Endothelial cell of umbilical vein (primary cell): ENCODE measurements at regions not wholly inside any gene's neighbourhood (a gene's known extent, or its start where the extent isn't known, plus 50 kb on each side); places are given as distances from the start of the nearest gene placed in this dataset.

ENCODE experiments used
- BruUV-seq: library from RNA; stranded (reverse); fragments of 400-500 nt; replicated peaks from 2 replicates; lab custom pipeline; 2021; lab: Mats Ljungman, UMichigan
- CTCF ChIA-PET: fragments of 300-600, 350-600 bp; sonication (Branson Sonifier 250); formaldehyde crosslinking; loops from one replicate; lab custom pipeline; 2021; ENCODE audit warnings: antibody characterized with exemption, inconsistent platforms; lab: Charles Lee
- POLR2A ChIA-PET: fragments of 300-600, 350-600 bp; sonication (Branson Sonifier 250); formaldehyde crosslinking; loops from one replicate; lab custom pipeline; 2021; ENCODE audit warnings: antibody characterized with exemption, inconsistent platforms; lab: Charles Lee
- DNase-seq: peaks from one replicate; pipeline ENCODE4 v3.0.0-alpha.2; 2011; ENCODE audit warnings: low read depth, low spot score
- FAIRE-seq: peaks from 2 replicates; lab custom pipeline; 2011; peaks lifted over from hg19 to GRCh38; lab: Jason Lieb, UNC
- H2AFZ ChIP-seq: 2 replicates; pipeline ENCODE4 v1.6.0; 2012; ENCODE audit warnings: low read depth, low read length, control low read depth, inconsistent platforms
- H3K27ac ChIP-seq: 2 replicates; pipeline ENCODE4 v1.5.1; 2011; ENCODE audit warnings: low read depth, mild to moderate bottlenecking, control low read depth, low read length, moderate library complexity; ENCODE audit not compliant: insufficient read depth
- H3K27me3 ChIP-seq, 2 experiments: 2 replicates each; pipeline versions ENCODE4 v1.6.0 to v1.6.1; 2011; ENCODE audit warnings: low read length in 2 of 2, mixed read lengths in 1 of 2; ENCODE audit not compliant: control insufficient read depth in 2 of 2, insufficient read depth in 2 of 2
- H3K36me3 ChIP-seq, 2 experiments: 2 replicates in 1 of 2; 3 replicates in 1 of 2; pipeline ENCODE4 v1.5.1; 2011; ENCODE audit warnings: low read length in 2 of 2, mild to moderate bottlenecking in 1 of 2, moderate library complexity in 1 of 2; ENCODE audit not compliant: control insufficient read depth in 2 of 2, insufficient read depth in 2 of 2; ENCODE audit errors: extremely low read depth in 1 of 2
- H3K4me1 ChIP-seq: 3 replicates; pipeline ENCODE4 v1.5.1; 2011; ENCODE audit warnings: mild to moderate bottlenecking, low read length; ENCODE audit not compliant: control insufficient read depth, insufficient read depth; ENCODE audit errors: extremely low read depth
- H3K4me2 ChIP-seq: 2 replicates; pipeline ENCODE4 v1.6.1; 2011; ENCODE audit warnings: low read length, control low read depth, mixed read lengths; ENCODE audit not compliant: insufficient read depth
- H3K4me3 ChIP-seq, 3 experiments: fragments of 200-600 bp in 1 of 3; sonication (generic), shearing (Covaris generic) in 1 of 3; replicated peaks in 1 of 3; 2 replicates each; pipeline ENCODE4 v1.5.1; 2011 to 2016; ENCODE audit warnings: control low read depth in 3 of 3, low read length in 3 of 3, mild to moderate bottlenecking in 2 of 3, inconsistent platforms in 1 of 3, low read depth in 1 of 3, moderate library complexity in 1 of 3; ENCODE audit not compliant: insufficient read depth in 1 of 3
- H3K79me2 ChIP-seq: 2 replicates; pipeline ENCODE4 v1.6.0; 2012; ENCODE audit warnings: low read length, inconsistent platforms; ENCODE audit not compliant: control insufficient read depth, insufficient read depth
- H3K9ac ChIP-seq: replicated peaks from 2 replicates; pipeline ENCODE3; 2011; ENCODE audit warnings: low read length, control low read depth; ENCODE audit not compliant: insufficient read depth; ENCODE audit errors: extremely low read depth
- H3K9me1 ChIP-seq: replicated peaks from 3 replicates; pipeline ENCODE4 v1.6.0; 2011; ENCODE audit warnings: mild to moderate bottlenecking, low read length; ENCODE audit not compliant: control insufficient read depth, insufficient read depth; ENCODE audit errors: extremely low read depth
- H3K9me3 ChIP-seq: replicated peaks from 2 replicates; pipeline ENCODE4 v1.5.1; 2012; ENCODE audit warnings: low read length, inconsistent platforms; ENCODE audit not compliant: control insufficient read depth, insufficient read depth
- H4K20me1 ChIP-seq: replicated peaks from 2 replicates; pipeline ENCODE3; 2011; ENCODE audit warnings: mild to moderate bottlenecking, low read length; ENCODE audit not compliant: control insufficient read depth, insufficient read depth; ENCODE audit errors: extremely low read depth
- EZH2 ChIP-seq: IDR thresholded peaks from 2 replicates; pipeline ENCODE4 v1.6.1; 2012; ENCODE audit warnings: borderline replicate concordance, low read depth, mild to moderate bottlenecking, moderate library complexity, low read length, inconsistent platforms; ENCODE audit not compliant: severe bottlenecking
- FOS ChIP-seq: IDR thresholded peaks from 2 replicates; pipeline ENCODE4 v1.6.1; 2011; ENCODE audit warnings: mild to moderate bottlenecking, low read length, moderate library complexity, borderline replicate concordance; ENCODE audit not compliant: insufficient read depth
- GATA2 ChIP-seq: IDR thresholded peaks from 2 replicates; pipeline ENCODE4 v1.7.0; 2011; ENCODE audit warnings: low read depth, mild to moderate bottlenecking, moderate library complexity, mixed read lengths, low read length; ENCODE audit not compliant: insufficient read length, insufficient read depth
- JUN ChIP-seq: IDR thresholded peaks from 2 replicates; pipeline ENCODE4 v1.6.1; 2011; ENCODE audit warnings: borderline replicate concordance, low read depth; ENCODE audit not compliant: insufficient read length, insufficient read depth
- MAX ChIP-seq: IDR thresholded peaks from 2 replicates; pipeline ENCODE4 v1.6.1; 2011; ENCODE audit not compliant: insufficient read depth, insufficient read length
- MYC ChIP-seq: IDR thresholded peaks from one replicate; pipeline ENCODE4 v1.6.1; 2011; ENCODE audit warnings: mild to moderate bottlenecking, low read depth, low read length
- POLR2A ChIP-seq: IDR thresholded peaks from 2 replicates; pipeline ENCODE4 v1.6.1; 2012; ENCODE audit warnings: low read depth, mild to moderate bottlenecking, control low read depth, low read length
- POLR2AphosphoS5 ChIP-seq: IDR thresholded peaks from 2 replicates; pipeline ENCODE4 v1.6.1; 2012; ENCODE audit warnings: low read depth, mild to moderate bottlenecking, control low read depth, low read length, moderate library complexity; ENCODE audit not compliant: insufficient read depth
- dilution Hi-C: fragments of 300-500 bp; cut with MboI; formaldehyde crosslinking; loops from one replicate; pipeline ENCODE4 v1.15.0; 2019; ENCODE audit warnings: low sequenced_read_pairs; ENCODE audit not compliant: extremely low pct_ligation_motif_present
- intact Hi-C: fragments of 100-400 bp; cut with micrococcal nuclease; formaldehyde crosslinking; loops from one replicate; pipeline ENCODE4 v1.10.0; 2022
- TF ChIP-seq, protein P1 (sequence below), 2 donors: IDR thresholded peaks; 1 replicate in 1 of 2; 2 replicates in 1 of 2; pipeline ENCODE4 v1.5.1; 2011; ENCODE audit warnings: low read length in 2 of 2, mild to moderate bottlenecking in 2 of 2, moderate library complexity in 2 of 2, control low read depth in 1 of 2, inconsistent platforms in 1 of 2, low read depth in 1 of 2; ENCODE audit not compliant: insufficient read depth in 1 of 2; ENCODE audit errors: extremely low read depth in 1 of 2

DNA sequence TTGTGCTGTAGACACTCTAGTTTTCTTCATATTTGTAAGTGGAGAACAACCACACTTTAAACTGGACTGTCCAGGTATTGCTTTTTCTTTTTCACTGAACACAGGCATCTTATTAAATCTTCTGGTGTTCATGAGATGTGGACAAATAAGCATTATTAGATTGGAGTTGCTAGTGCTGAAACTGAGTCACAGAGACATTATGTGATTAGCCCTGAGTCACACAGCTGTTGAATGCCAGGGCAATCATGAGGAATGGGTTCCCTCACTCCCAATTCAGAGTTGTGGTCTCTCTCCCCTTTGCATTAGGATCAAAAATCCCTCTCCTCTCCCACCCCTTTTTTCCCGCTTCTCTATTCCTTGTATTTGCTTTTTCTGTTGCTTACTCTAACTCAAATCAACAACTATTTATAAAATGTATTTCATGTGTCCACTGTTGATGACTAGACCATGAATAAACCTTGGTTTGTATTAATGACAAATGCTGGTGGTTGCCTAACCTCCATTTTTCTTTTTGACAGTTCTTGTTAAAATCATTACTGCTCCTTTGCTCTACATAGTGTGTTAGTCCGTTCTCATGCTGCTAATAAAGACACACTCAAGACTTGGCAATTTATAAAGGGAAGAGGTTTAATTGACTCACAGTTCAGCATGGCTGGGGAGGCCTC, 738.2 kb downstream of the BRINP1 start:
- H3K4me2 ChIP-seq = no peak overlapping the region
- H3K9me1 ChIP-seq = no peaks in the 10 kb centered on the region
- H2AFZ ChIP-seq = no peak overlapping the region
- H3K9me3 ChIP-seq = no peaks in the 10 kb centered on the region
- POLR2A ChIA-PET = no interaction called here
- no peaks in the 10 kb centered on the region for H3K4me1 ChIP-seq
- no peak for DNase-seq
- dilution Hi-C loops = no loop called here
- no peak overlapping the region for H3K27ac ChIP-seq
- H4K20me1 ChIP-seq = no peaks in the 10 kb centered on the region
- no TSS peak for BruUV-seq
- no peaks in the 10 kb centered on the region for H3K79me2 ChIP-seq
- no peaks in the 10 kb centered on the region for H3K27me3 ChIP-seq
- no peaks in the 10 kb centered on the region for H3K36me3 ChIP-seq
- H3K9ac ChIP-seq = no peak overlapping the region
- TF ChIP-seq FOS (no peak), MAX (no peak), POLR2AphosphoS5 (no peak), GATA2 (no peak), POLR2A (no peak), JUN (no peak), EZH2 (no peak), MYC (no peak)
- TF ChIP-seq, protein P1, sequence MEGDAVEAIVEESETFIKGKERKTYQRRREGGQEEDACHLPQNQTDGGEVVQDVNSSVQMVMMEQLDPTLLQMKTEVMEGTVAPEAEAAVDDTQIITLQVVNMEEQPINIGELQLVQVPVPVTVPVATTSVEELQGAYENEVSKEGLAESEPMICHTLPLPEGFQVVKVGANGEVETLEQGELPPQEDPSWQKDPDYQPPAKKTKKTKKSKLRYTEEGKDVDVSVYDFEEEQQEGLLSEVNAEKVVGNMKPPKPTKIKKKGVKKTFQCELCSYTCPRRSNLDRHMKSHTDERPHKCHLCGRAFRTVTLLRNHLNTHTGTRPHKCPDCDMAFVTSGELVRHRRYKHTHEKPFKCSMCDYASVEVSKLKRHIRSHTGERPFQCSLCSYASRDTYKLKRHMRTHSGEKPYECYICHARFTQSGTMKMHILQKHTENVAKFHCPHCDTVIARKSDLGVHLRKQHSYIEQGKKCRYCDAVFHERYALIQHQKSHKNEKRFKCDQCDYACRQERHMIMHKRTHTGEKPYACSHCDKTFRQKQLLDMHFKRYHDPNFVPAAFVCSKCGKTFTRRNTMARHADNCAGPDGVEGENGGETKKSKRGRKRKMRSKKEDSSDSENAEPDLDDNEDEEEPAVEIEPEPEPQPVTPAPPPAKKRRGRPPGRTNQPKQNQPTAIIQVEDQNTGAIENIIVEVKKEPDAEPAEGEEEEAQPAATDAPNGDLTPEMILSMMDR (IDR thresholded peaks at IDR 0.05; ENCODE audit: extremely low read depth in 1 of 2, insufficient read depth in 1 of 2, low read depth in 1 of 2, low read length in 2 of 2) = no peak
- CTCF ChIA-PET = no interaction called here
- H3K4me3 ChIP-seq = no peak overlapping the region
- FAIRE-seq = no peak
- intact Hi-C loops = no loop called here
